HepG2 (cell line): ENCODE measurements at regions not wholly inside any gene's neighbourhood (a gene's known extent, or its start where the extent isn't known, plus 50 kb on each side); places are given as distances from the start of the nearest gene placed in this dataset.

Source experiments
- ATAC-seq: fragments of 200-7000 bp; cut with Tn5 transposase; 3 replicates; pipeline ENCODE4 v1.9.1; 2020; ENCODE audit warnings: mild to moderate bottlenecking, moderate library complexity
- BruUV-seq: library from RNA; stranded (reverse); fragments of 400-500 nt; replicated peaks from 2 replicates; lab custom pipeline; 2021; lab: Mats Ljungman, UMichigan
- CTCF ChIA-PET: fragments of 300-600 bp; formaldehyde crosslinking; extraction: SDS; loops from one replicate; lab custom pipeline; 2021; ENCODE audit warnings: low total read pairs, inconsistent platforms, low intra/inter-chr PET ratio; lab: Yijun Ruan, JAX
- POLR2A ChIA-PET: fragments of 350-600 bp; sonication (Branson Sonifier 250); formaldehyde crosslinking; loops from one replicate; lab custom pipeline; 2020; ENCODE audit warnings: antibody characterized with exemption, inconsistent platforms; lab: Yijun Ruan, JAX
- DNase-seq: peaks from one replicate; pipeline ENCODE4 v3.0.0-alpha.2; 2015; ENCODE audit warnings: low spot score
- FAIRE-seq: peaks from 3 replicates; lab custom pipeline; 2011; peaks lifted over from hg19 to GRCh38; lab: Jason Lieb, UNC
- H2AFZ ChIP-seq: one replicate; pipeline ENCODE4 v1.6.1; 2011; ENCODE audit warnings: low read length, inconsistent platforms
- H3K27ac ChIP-seq: fragments of 300-600 bp; 3 replicates; pipeline ENCODE4 v1.8.0; 2011; ENCODE audit warnings: mixed run types, mild to moderate bottlenecking, mixed read lengths, low read length, inconsistent platforms; ENCODE audit not compliant: insufficient read depth; ENCODE audit errors: extremely low read length
- H3K27me3 ChIP-seq, 2 experiments: fragments of 200-600 bp in 1 of 2; 2 replicates in 1 of 2; 3 replicates in 1 of 2; pipeline versions ENCODE4 v1.6.0 to v1.8.0; 2011; ENCODE audit warnings: low read length in 2 of 2, mild to moderate bottlenecking in 2 of 2, moderate library complexity in 2 of 2, inconsistent platforms in 1 of 2; ENCODE audit not compliant: insufficient read depth in 2 of 2, control insufficient read depth in 1 of 2
- H3K36me3 ChIP-seq, 2 experiments: fragments of 200-600 bp in 1 of 2; replicated peaks in 1 of 2; 2 replicates in 1 of 2; 3 replicates in 1 of 2; pipeline versions ENCODE4 v1.5.1 to v1.8.0; 2011; ENCODE audit warnings: low read length in 2 of 2, inconsistent platforms in 1 of 2; ENCODE audit not compliant: insufficient read depth in 2 of 2, control insufficient read depth in 1 of 2
- H3K4me1 ChIP-seq: 2 replicates; pipeline ENCODE4 v1.5.1; 2012; ENCODE audit warnings: low read length, inconsistent platforms; ENCODE audit not compliant: insufficient read depth
- H3K4me2 ChIP-seq: 2 replicates; pipeline ENCODE4 v1.6.0; 2011; ENCODE audit warnings: low read depth, low read length, inconsistent platforms
- H3K4me3 ChIP-seq, 3 experiments: fragments of 200-600 bp in 1 of 3; sonication (generic), shearing (Covaris generic) in 1 of 3; replicated peaks in 1 of 3; 2 replicates each; pipeline ENCODE4 v1.5.1; 2011 to 2016; ENCODE audit warnings: low read length in 3 of 3, inconsistent platforms in 2 of 3, low read depth in 2 of 3, mild to moderate bottlenecking in 2 of 3, control low read depth in 1 of 3, mixed read lengths in 1 of 3; ENCODE audit not compliant: insufficient read depth in 1 of 3
- H3K79me2 ChIP-seq: one replicate; pipeline ENCODE4 v1.6.1; 2011; ENCODE audit warnings: low read length, inconsistent platforms; ENCODE audit not compliant: insufficient read depth
- H3K9ac ChIP-seq: 2 replicates; pipeline ENCODE4 v1.6.0; 2011; ENCODE audit warnings: mild to moderate bottlenecking, low read depth, low read length, inconsistent platforms; ENCODE audit not compliant: insufficient read depth
- H3K9me3 ChIP-seq: 2 replicates; pipeline ENCODE4 v1.5.1; 2012; ENCODE audit warnings: mild to moderate bottlenecking, low read length
- H4K20me1 ChIP-seq: 2 replicates; pipeline ENCODE4 v1.6.0; 2011; ENCODE audit warnings: inconsistent platforms, mild to moderate bottlenecking, low read length, moderate library complexity; ENCODE audit not compliant: insufficient read depth
- CTCF ChIP-seq: sonication (generic); formaldehyde crosslinking; IDR thresholded peaks from 2 replicates; pipeline ENCODE4 v1.5.0; 2020; ENCODE audit warnings: mild to moderate bottlenecking, missing genetic modification reagents, moderate library complexity
- HDAC2 ChIP-seq: sonication (generic); formaldehyde crosslinking; IDR thresholded peaks from 2 replicates; pipeline ENCODE4 v1.4.0; 2020; ENCODE audit warnings: missing genetic modification reagents
- HIC2 ChIP-seq: sonication (generic); formaldehyde crosslinking; IDR thresholded peaks from 2 replicates; pipeline ENCODE4 v1.9.0; 2022; ENCODE audit warnings: low read depth, missing genetic modification reagents
- PAF1 ChIP-seq: IDR thresholded peaks from 2 replicates; pipeline ENCODE4 v1.6.1; 2016; ENCODE audit warnings: missing genetic modification reagents, missing compliant biosample characterization
- PLRG1 ChIP-seq: fragments of 450-650 bp; conservative IDR thresholded peaks from 2 replicates; pipeline ENCODE4 v1.6.1; 2016
- RBAK ChIP-seq: sonication (generic); formaldehyde crosslinking; IDR thresholded peaks from 2 replicates; pipeline ENCODE4 v1.5.1; 2020; ENCODE audit warnings: mild to moderate bottlenecking, missing genetic modification reagents
- SKIL ChIP-seq: sonication (generic); formaldehyde crosslinking; IDR thresholded peaks from 2 replicates; pipeline ENCODE4 v1.8.0; 2022; ENCODE audit warnings: missing genetic modification reagents, mild to moderate bottlenecking, moderate library complexity, borderline replicate concordance
- TOE1 ChIP-seq: sonication (generic); formaldehyde crosslinking; IDR thresholded peaks from 2 replicates; pipeline ENCODE4 v1.4.0; 2020; ENCODE audit warnings: mild to moderate bottlenecking, missing genetic modification reagents
- ZFP41 ChIP-seq: sonication (generic); formaldehyde crosslinking; IDR thresholded peaks from 2 replicates; pipeline ENCODE4 v1.4.0; 2020; ENCODE audit warnings: mild to moderate bottlenecking, missing genetic modification reagents, borderline replicate concordance
- ZNF124 ChIP-seq: sonication (generic); formaldehyde crosslinking; IDR thresholded peaks from 2 replicates; pipeline ENCODE4 v1.4.0; 2020; ENCODE audit warnings: missing genetic modification reagents
- ZNF225 ChIP-seq: sonication (generic); formaldehyde crosslinking; IDR thresholded peaks from 2 replicates; pipeline ENCODE4 v1.4.0; 2020; ENCODE audit warnings: mild to moderate bottlenecking, missing genetic modification reagents
- ZNF556 ChIP-seq: sonication (generic); formaldehyde crosslinking; IDR thresholded peaks from 2 replicates; pipeline ENCODE4 v1.4.0; 2020; ENCODE audit warnings: mild to moderate bottlenecking, missing genetic modification reagents, borderline replicate concordance
- WGBS: methylation state at CpG from one replicate; pipeline ENCODE4 v1.1.6; 2017; ENCODE audit warnings: low lambda C conversion rate; 5-methylcytosine and 5-hydroxymethylcytosine counted together
- in situ Hi-C: cut with HindIII; loops from 2 replicates; pipeline ENCODE4 v1.10.0; 2017; ENCODE audit warnings: low pct_unique_long_range_greater_than_20kb; ENCODE audit not compliant: extremely low pct_ligation_motif_present
- intact Hi-C: fragments of 100-400 bp; cut with micrococcal nuclease; formaldehyde crosslinking; loops from one replicate; pipeline ENCODE4 v1.10.0; 2022; ENCODE audit not compliant: unreplicated experiment

GRCh38 chr7:51645702-51646298 is 329.2 kb upstream of the COBL start:
- Histone ChIP-seq H3K4me1 (no peaks in the 10 kb centered on the region), H3K9ac (no peak overlapping the region), H3K36me3 (no peaks in the 10 kb centered on the region), H3K4me2 (no peak overlapping the region), H4K20me1 (no peaks in the 10 kb centered on the region), H3K27me3 (peaks cover 0 to 28% of the 10 kb centered on the region in 2 experiments; a peak in 2 of 5 replicates), H3K9me3 (no peaks in the 10 kb centered on the region), H3K79me2 (no peaks in the 10 kb centered on the region), H2AFZ (no peak overlapping the region), H3K4me3 (no peak overlapping the region), H3K27ac (no peak overlapping the region)
- POLR2A ChIA-PET, result no interaction called here
- FAIRE-seq, result no peak
- in situ Hi-C loops, result no loop called here
- BruUV-seq, result no TSS peak
- no peak for DNase-seq
- TF ChIP-seq CTCF (CRISPR knock-in tag) (0 out of 2 replicates have a peak, but pooled peaks have one; percentile 7), SKIL (CRISPR knock-in tag) (no peak)
- intact Hi-C loops, result no loop called here
- 40% methylated on average over 16 of the region's 16 CpGs for WGBS
- ATAC-seq, result peak; percentile 38; the same call in 2 of the 3 replicates
- CTCF ChIA-PET, result no interaction called here

- 21% methylated on average over 11 of the region's 11 CpGs for WGBS
- H3K79me2 ChIP-seq, result no peaks in the 10 kb centered on the region
- no peak for ATAC-seq
- no peak for DNase-seq
- no peak overlapping the region for H3K9ac ChIP-seq
- no peaks in the 10 kb centered on the region for H3K9me3 ChIP-seq
- no peak overlapping the region for H3K4me2 ChIP-seq
- no TSS peak for BruUV-seq
- POLR2A ChIA-PET, result no interaction called here
- no peaks in the 10 kb centered on the region for H3K36me3 ChIP-seq
- H3K4me1 ChIP-seq, result no peaks in the 10 kb centered on the region
- no peak overlapping the region for H2AFZ ChIP-seq
- no peak overlapping the region for H3K27ac ChIP-seq
- CTCF ChIA-PET, result no interaction called here
- no peaks in the 10 kb centered on the region for H4K20me1 ChIP-seq
- peaks cover 0 to 32% of the 10 kb centered on the region in 2 experiments; a peak in 2 of 5 replicates for H3K27me3 ChIP-seq
- no peak for FAIRE-seq
- H3K4me3 ChIP-seq, result no peak overlapping the region
- in situ Hi-C loops (no loop called here), intact Hi-C loops (no loop called here)
- TF ChIP-seq ZNF124 (CRISPR knock-in tag) (no peak), RBAK (CRISPR knock-in tag) (no peak), ZNF556 (CRISPR knock-in tag) (no peak), PLRG1 (no peak), PAF1 (no peak), HDAC2 (CRISPR knock-in tag) (no peak), ZNF225 (no peak), TOE1 (CRISPR knock-in tag) (no peak), ZFP41 (CRISPR knock-in tag) (no peak), HIC2 (CRISPR knock-in tag) (no peak)
These were observed 328.6 kb upstream of the COBL start for GRCh38 chr7:51645255-51645654.
